ENCODE measurements at regions not wholly inside any gene's neighbourhood (a gene's known extent, or its start where the extent isn't known, plus 50 kb on each side); places are given as distances from the start of the nearest gene placed in this dataset.
"Not testable (repeated sequence)": the region's sequence is repeated elsewhere in the genome, so short reads cannot be mapped to it uniquely, and the experiment has no call there.

DNA sequence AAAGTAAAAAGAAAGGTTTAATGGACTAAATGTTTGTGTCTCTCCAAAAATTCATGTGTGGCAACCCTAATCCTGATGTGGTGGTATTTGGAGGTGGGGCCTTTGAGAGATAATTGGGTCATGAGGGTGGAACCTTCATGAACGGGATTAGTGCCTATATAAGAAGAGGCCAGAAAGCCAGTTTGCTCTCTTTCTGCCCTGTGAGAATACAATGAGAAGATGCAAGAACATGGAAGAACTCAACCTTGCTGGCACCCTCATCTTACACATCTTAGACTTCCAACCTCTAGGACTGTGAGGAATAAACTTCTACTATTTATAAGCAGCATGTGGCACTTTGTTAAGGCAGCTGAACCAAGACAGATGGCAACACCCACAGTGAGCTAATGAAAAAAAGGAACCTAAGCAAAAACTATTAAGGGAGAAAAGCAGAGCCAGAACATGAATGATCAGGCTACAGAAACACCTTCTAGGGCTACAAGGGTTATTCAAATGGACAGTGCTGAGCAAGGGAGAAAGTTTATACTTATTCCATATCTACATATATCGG lies 159.5 kb downstream of the PLK2 start:
- Histone ChIP-seq H3K4me3 (no peak overlapping the region), H3K9me3 (ENCODE audit: low read depth) (no peaks in the 10 kb centered on the region), H3K36me3 (replicated peaks; ENCODE audit: insufficient read depth, low read depth) (no peaks in the 10 kb centered on the region), H3K9me2 (replicated peaks; ENCODE audit: insufficient read depth) (no peaks in the 10 kb centered on the region), H3K27ac (no peak overlapping the region), H4K20me1 (ENCODE audit: insufficient read depth, poor library complexity, severe bottlenecking) (no peaks in the 10 kb centered on the region), H2AFZ (no peak overlapping the region), H3K4me1 (ENCODE audit: insufficient read depth) (no peaks in the 10 kb centered on the region), H3K4me2 (no peak overlapping the region), H3K79me2 (no peaks in the 10 kb centered on the region), H3K27me3 (no peaks in the 10 kb centered on the region)
- 87% methylated on average over 2 of the region's 2 CpGs for WGBS (ENCODE audit: low lambda C conversion rate, missing lambda C conversion rate)
- TF ChIP-seq EZH2 (IDR thresholded peaks at IDR 0.05; ENCODE audit: borderline replicate concordance) = no peak
- no peak for TF ChIP-seq CTCF (IDR thresholded peaks at IDR 0.05; ENCODE audit: poor library complexity)
- no peak for TF ChIP-seq EZH2phosphoT487 (IDR thresholded peaks at IDR 0.05; ENCODE audit: low read depth, severe bottlenecking, unreplicated experiment)
- DNase-seq (ENCODE audit: low spot score) = no peak

DNA sequence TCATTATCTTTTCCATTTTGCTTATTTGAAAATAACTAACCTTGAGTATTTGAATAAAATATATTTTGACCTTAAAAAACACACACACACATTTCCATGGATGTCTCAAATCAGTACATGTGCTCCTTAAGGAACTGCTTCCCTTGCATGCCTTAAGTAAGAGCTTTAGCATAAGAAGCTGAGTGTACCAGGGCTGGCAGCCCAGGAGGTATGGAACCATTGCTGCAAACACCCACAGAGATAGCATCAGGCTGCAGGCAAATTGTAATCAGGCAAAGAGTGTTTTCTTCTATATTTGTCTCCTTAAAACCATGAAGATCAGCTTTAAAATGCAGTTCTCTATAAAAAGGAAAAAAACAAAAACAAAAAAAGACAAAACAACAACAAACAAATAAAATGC lies 160.6 kb downstream of the PLK2 start:
- H3K4me1 ChIP-seq (ENCODE audit: insufficient read depth) = no peaks in the 10 kb centered on the region
- H3K27ac ChIP-seq = no peak overlapping the region
- no peaks in the 10 kb centered on the region for H3K36me3 ChIP-seq (replicated peaks; ENCODE audit: insufficient read depth, low read depth)
- H3K4me2 ChIP-seq = no peak overlapping the region
- DNase-seq (ENCODE audit: low spot score) = no peak
- no peaks in the 10 kb centered on the region for H3K9me2 ChIP-seq (replicated peaks; ENCODE audit: insufficient read depth)
- no peak overlapping the region for H2AFZ ChIP-seq
- no peaks in the 10 kb centered on the region for H3K27me3 ChIP-seq
- no peaks in the 10 kb centered on the region for H4K20me1 ChIP-seq (ENCODE audit: insufficient read depth, poor library complexity, severe bottlenecking)
- TF ChIP-seq EZH2phosphoT487 (IDR thresholded peaks at IDR 0.05; ENCODE audit: low read depth, severe bottlenecking, unreplicated experiment) (no peak), EZH2 (IDR thresholded peaks at IDR 0.05; ENCODE audit: borderline replicate concordance) (no peak), CTCF (IDR thresholded peaks at IDR 0.05; ENCODE audit: poor library complexity) (no peak)
- no peaks in the 10 kb centered on the region for H3K79me2 ChIP-seq
- H3K9me3 ChIP-seq (ENCODE audit: low read depth) = no peaks in the 10 kb centered on the region
- no peak overlapping the region for H3K4me3 ChIP-seq

- Histone ChIP-seq H3K4me2 (no peak overlapping the region), H3K27me3 (no peaks in the 10 kb centered on the region), H4K20me1 (ENCODE audit: insufficient read depth, poor library complexity, severe bottlenecking) (no peaks in the 10 kb centered on the region), H3K9me3 (ENCODE audit: low read depth) (no peaks in the 10 kb centered on the region), H3K4me3 (no peak overlapping the region), H3K9me2 (replicated peaks; ENCODE audit: insufficient read depth) (no peaks in the 10 kb centered on the region), H3K79me2 (no peaks in the 10 kb centered on the region), H2AFZ (no peak overlapping the region), H3K36me3 (replicated peaks; ENCODE audit: insufficient read depth, low read depth) (no peaks in the 10 kb centered on the region), H3K4me1 (ENCODE audit: insufficient read depth) (no peaks in the 10 kb centered on the region), H3K27ac (no peak overlapping the region)
- 83% methylated on average over 1 of the region's 1 CpG for WGBS (ENCODE audit: low lambda C conversion rate, missing lambda C conversion rate)
- no peak for DNase-seq (ENCODE audit: low spot score)
- TF ChIP-seq EZH2 (IDR thresholded peaks at IDR 0.05; ENCODE audit: borderline replicate concordance) = no peak
- TF ChIP-seq EZH2phosphoT487 (IDR thresholded peaks at IDR 0.05; ENCODE audit: low read depth, severe bottlenecking, unreplicated experiment) = no peak
- no peak for TF ChIP-seq CTCF (IDR thresholded peaks at IDR 0.05; ENCODE audit: poor library complexity)
These were observed 165.1 kb downstream of the PLK2 start for GRCh38 chr5:58294598-58295305.

GRCh38 chr5:58288275-58288674 lies 171.6 kb downstream of the PLK2 start:
- H3K9me2 ChIP-seq (replicated peaks; ENCODE audit: insufficient read depth); H3K36me3 ChIP-seq (replicated peaks; ENCODE audit: insufficient read depth, low read depth); H3K27ac ChIP-seq; DNase-seq (ENCODE audit: low spot score); H4K20me1 ChIP-seq (ENCODE audit: insufficient read depth, poor library complexity, severe bottlenecking); H3K4me3 ChIP-seq; H3K27me3 ChIP-seq; H3K79me2 ChIP-seq; H3K4me2 ChIP-seq; H2AFZ ChIP-seq; H3K9me3 ChIP-seq (ENCODE audit: low read depth); H3K4me1 ChIP-seq (ENCODE audit: insufficient read depth): not testable (repeated sequence)
- 72% methylated on average over 10 of the region's 10 CpGs for WGBS (ENCODE audit: low lambda C conversion rate, missing lambda C conversion rate)

All from hepatocyte (in vitro differentiated cells).